Stomach (tissue), 4 donors: ENCODE measurements at regions not wholly inside any gene's neighbourhood (a gene's known extent, or its start where the extent isn't known, plus 50 kb on each side); places are given as distances from the start of the nearest gene placed in this dataset.

Experiments
- CTCF ChIP-seq, 7 experiments: fragments of 450-650 bp in 4 of 7; fragments of 200-600 bp in 3 of 7; sonication (generic) in 3 of 7; IDR thresholded peaks; one replicate each; pipeline ENCODE4 v1.5.1; 2016 to 2019; ENCODE audit warnings: antibody characterized with exemption in 7 of 7, control low read depth in 2 of 7, mild to moderate bottlenecking in 1 of 7
- EP300 ChIP-seq: sonication (generic); formaldehyde crosslinking; IDR thresholded peaks from one replicate; pipeline ENCODE4 v1.6.1; 2017; ENCODE audit warnings: antibody characterized with exemption
- POLR2A ChIP-seq, 4 donors: fragments of 450-650 bp; IDR thresholded peaks; one replicate each; pipeline ENCODE4 v1.6.1; 2016; ENCODE audit warnings: antibody characterized with exemption in 4 of 4, control low read depth in 2 of 4, mild to moderate bottlenecking in 1 of 4, moderate library complexity in 1 of 4

GRCh38 chr2:136259551-136259950 lies 141.6 kb upstream of the CXCR4 start:
- TF ChIP-seq CTCF (IDR thresholded peaks at IDR 0.05) = no peak
- TF ChIP-seq POLR2A (IDR thresholded peaks at IDR 0.05) = no peak
- TF ChIP-seq EP300 = no peak
